Ishikawa (cell line): ENCODE measurements at regions not wholly inside any gene's neighbourhood (a gene's known extent, or its start where the extent isn't known, plus 50 kb on each side); places are given as distances from the start of the nearest gene placed in this dataset.

ENCODE experiments used
- CEBPB ChIP-seq: IDR thresholded peaks from 2 replicates; pipeline ENCODE4 v1.6.1; 2012
- CREB1 ChIP-seq: IDR thresholded peaks from 2 replicates; pipeline ENCODE4 v1.6.1; 2012; ENCODE audit warnings: low read depth
- EGR1 ChIP-seq: IDR thresholded peaks from 2 replicates; pipeline ENCODE4 v1.6.1; 2012
- EP300 ChIP-seq: IDR thresholded peaks from 2 replicates; pipeline ENCODE4 v1.6.1; 2012; ENCODE audit warnings: borderline replicate concordance
- FOXM1 ChIP-seq: IDR thresholded peaks from 2 replicates; pipeline ENCODE4 v1.6.1; 2012; ENCODE audit warnings: low read depth, borderline replicate concordance
- MAX ChIP-seq: IDR thresholded peaks from 2 replicates; pipeline ENCODE4 v1.6.1; 2012
- NFIC ChIP-seq: IDR thresholded peaks from 2 replicates; pipeline ENCODE4 v1.6.1; 2012
- RAD21 ChIP-seq: IDR thresholded peaks from 2 replicates; pipeline ENCODE4 v1.6.1; 2012; ENCODE audit warnings: low read depth
- TAF1 ChIP-seq: IDR thresholded peaks from 2 replicates; pipeline ENCODE4 v1.6.1; 2012; ENCODE audit warnings: low read depth, mild to moderate bottlenecking
- TCF12 ChIP-seq: IDR thresholded peaks from 2 replicates; pipeline ENCODE4 v1.6.1; 2012; ENCODE audit warnings: low read depth
- TEAD4 ChIP-seq: IDR thresholded peaks from 2 replicates; pipeline ENCODE4 v1.6.1; 2012
- USF1 ChIP-seq: IDR thresholded peaks from 2 replicates; pipeline ENCODE4 v1.6.1; 2012
- YY1 ChIP-seq: IDR thresholded peaks from 2 replicates; pipeline ENCODE4 v1.6.1; 2012; ENCODE audit warnings: low read depth
- ZBTB7A ChIP-seq: IDR thresholded peaks from 2 replicates; pipeline ENCODE4 v1.6.1; 2012; ENCODE audit warnings: low read depth
- TF ChIP-seq, protein P1 (sequence below): IDR thresholded peaks from 2 replicates; pipeline ENCODE4 v1.6.1; 2012; ENCODE audit warnings: low read depth, mild to moderate bottlenecking

DNA sequence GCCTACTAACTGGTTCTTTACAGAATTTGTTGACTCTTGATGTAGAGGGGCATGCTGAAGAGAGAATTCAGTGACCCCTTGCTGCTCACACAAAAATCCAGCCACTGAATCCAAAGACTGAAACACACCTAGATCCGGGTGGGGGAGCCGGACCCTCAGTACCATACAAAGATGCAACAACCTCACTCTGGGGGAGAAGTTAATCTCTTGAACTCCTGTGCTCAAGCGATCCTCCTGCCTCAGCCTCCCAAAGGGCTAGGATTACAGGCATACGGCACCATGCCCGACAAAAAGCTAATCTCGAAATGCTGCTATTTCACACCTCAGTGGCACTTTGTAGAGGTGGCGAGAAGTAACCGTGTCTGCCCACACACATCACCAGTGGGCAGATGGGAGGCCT lies 88.8 kb upstream of the HELT start:
- TF ChIP-seq EP300 = no peak
- TF ChIP-seq NFIC = no peak
- no peak for TF ChIP-seq USF1
- no peak for TF ChIP-seq TAF1
- no peak for TF ChIP-seq YY1
- no peak for TF ChIP-seq MAX
- TF ChIP-seq ZBTB7A = no peak
- TF ChIP-seq TEAD4 = no peak
- TF ChIP-seq RAD21 = no peak
- TF ChIP-seq CREB1 = no peak
- TF ChIP-seq, protein P1, sequence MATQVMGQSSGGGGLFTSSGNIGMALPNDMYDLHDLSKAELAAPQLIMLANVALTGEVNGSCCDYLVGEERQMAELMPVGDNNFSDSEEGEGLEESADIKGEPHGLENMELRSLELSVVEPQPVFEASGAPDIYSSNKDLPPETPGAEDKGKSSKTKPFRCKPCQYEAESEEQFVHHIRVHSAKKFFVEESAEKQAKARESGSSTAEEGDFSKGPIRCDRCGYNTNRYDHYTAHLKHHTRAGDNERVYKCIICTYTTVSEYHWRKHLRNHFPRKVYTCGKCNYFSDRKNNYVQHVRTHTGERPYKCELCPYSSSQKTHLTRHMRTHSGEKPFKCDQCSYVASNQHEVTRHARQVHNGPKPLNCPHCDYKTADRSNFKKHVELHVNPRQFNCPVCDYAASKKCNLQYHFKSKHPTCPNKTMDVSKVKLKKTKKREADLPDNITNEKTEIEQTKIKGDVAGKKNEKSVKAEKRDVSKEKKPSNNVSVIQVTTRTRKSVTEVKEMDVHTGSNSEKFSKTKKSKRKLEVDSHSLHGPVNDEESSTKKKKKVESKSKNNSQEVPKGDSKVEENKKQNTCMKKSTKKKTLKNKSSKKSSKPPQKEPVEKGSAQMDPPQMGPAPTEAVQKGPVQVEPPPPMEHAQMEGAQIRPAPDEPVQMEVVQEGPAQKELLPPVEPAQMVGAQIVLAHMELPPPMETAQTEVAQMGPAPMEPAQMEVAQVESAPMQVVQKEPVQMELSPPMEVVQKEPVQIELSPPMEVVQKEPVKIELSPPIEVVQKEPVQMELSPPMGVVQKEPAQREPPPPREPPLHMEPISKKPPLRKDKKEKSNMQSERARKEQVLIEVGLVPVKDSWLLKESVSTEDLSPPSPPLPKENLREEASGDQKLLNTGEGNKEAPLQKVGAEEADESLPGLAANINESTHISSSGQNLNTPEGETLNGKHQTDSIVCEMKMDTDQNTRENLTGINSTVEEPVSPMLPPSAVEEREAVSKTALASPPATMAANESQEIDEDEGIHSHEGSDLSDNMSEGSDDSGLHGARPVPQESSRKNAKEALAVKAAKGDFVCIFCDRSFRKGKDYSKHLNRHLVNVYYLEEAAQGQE = no peak
- no peak for TF ChIP-seq TCF12
- TF ChIP-seq CEBPB = no peak
- no peak for TF ChIP-seq FOXM1
- no peak for TF ChIP-seq EGR1

- no peak for TF ChIP-seq USF1
- TF ChIP-seq, protein P1 = no peak
- no peak for TF ChIP-seq FOXM1
- no peak for TF ChIP-seq CREB1
- TF ChIP-seq TEAD4 = no peak
- TF ChIP-seq NFIC = no peak
- TF ChIP-seq CEBPB = no peak
- TF ChIP-seq RAD21 = no peak
- TF ChIP-seq ZBTB7A = no peak
- TF ChIP-seq TAF1 = no peak
- TF ChIP-seq YY1 = no peak
- TF ChIP-seq EP300 = no peak
- no peak for TF ChIP-seq EGR1
- TF ChIP-seq TCF12 = no peak
- no peak for TF ChIP-seq MAX
Measured at GRCh38 chr4:184930026-184930425, 88.3 kb upstream of the HELT start.

GRCh38 chr4:184932343-184932742 lies 85.9 kb upstream of the HELT start:
- TF ChIP-seq EGR1 (no peak), MAX (no peak), TAF1 (no peak), CEBPB (no peak), TEAD4 (no peak), YY1 (no peak), ZBTB7A (no peak)
- TF ChIP-seq, protein P1 = no peak

DNA sequence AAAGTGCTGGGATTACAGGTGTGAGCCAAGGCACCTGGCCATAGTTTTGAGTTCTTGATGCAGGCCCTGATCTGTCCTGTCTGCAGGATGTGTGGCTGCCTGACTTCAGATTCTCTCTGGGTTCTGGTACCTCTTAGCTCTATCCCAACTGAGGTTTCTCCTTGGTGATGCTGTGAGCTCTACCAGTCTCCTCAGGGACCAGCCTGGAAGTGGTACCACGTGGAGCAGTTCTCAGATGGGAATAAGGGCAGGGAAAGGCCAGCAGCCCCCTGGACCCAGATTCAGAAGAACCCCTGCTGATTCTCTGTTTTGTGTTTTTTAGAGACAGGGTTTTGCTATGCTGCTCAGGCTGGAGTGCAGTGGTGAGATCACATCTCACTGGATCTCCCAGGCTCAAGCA lies 85.0 kb upstream of the HELT start:
- TF ChIP-seq YY1 (no peak), FOXM1 (no peak), TAF1 (no peak), NFIC (no peak), EP300 (no peak), MAX (no peak), RAD21 (no peak), CREB1 (no peak), TEAD4 (no peak), CEBPB (no peak)
- TF ChIP-seq, protein P1 = no peak
